ENCODE measurements at regions not wholly inside any gene's neighbourhood (a gene's known extent, or its start where the extent isn't known, plus 50 kb on each side); places are given as distances from the start of the nearest gene placed in this dataset.

- no peaks in the 10 kb centered on the region for H3K9me2 ChIP-seq (replicated peaks; ENCODE audit: insufficient read depth, low read length)
- no peak overlapping the region for H3K27ac ChIP-seq (ENCODE audit: low read length)
- H3K9ac ChIP-seq (ENCODE audit: low read length) = no peak overlapping the region
- no peak overlapping the region for H3K4me3 ChIP-seq (ENCODE audit: low read length)
- H3K79me2 ChIP-seq (ENCODE audit: low read length) = no peaks in the 10 kb centered on the region
- H4K20me1 ChIP-seq (ENCODE audit: insufficient read depth, low read length) = no peaks in the 10 kb centered on the region
- TF ChIP-seq EZH2phosphoT487 (IDR thresholded peaks at IDR 0.05; ENCODE audit: low read length) = no peak
- TF ChIP-seq, protein P1, sequence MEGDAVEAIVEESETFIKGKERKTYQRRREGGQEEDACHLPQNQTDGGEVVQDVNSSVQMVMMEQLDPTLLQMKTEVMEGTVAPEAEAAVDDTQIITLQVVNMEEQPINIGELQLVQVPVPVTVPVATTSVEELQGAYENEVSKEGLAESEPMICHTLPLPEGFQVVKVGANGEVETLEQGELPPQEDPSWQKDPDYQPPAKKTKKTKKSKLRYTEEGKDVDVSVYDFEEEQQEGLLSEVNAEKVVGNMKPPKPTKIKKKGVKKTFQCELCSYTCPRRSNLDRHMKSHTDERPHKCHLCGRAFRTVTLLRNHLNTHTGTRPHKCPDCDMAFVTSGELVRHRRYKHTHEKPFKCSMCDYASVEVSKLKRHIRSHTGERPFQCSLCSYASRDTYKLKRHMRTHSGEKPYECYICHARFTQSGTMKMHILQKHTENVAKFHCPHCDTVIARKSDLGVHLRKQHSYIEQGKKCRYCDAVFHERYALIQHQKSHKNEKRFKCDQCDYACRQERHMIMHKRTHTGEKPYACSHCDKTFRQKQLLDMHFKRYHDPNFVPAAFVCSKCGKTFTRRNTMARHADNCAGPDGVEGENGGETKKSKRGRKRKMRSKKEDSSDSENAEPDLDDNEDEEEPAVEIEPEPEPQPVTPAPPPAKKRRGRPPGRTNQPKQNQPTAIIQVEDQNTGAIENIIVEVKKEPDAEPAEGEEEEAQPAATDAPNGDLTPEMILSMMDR (IDR thresholded peaks at IDR 0.05; ENCODE audit: low read length) = no peak
- TF ChIP-seq EZH2 (optimal IDR thresholded peaks at IDR 0.05; ENCODE audit: low read depth, low read length) = no peak
- H3K27me3 ChIP-seq (replicated peaks; ENCODE audit: insufficient read depth, low read length) = no peaks in the 10 kb centered on the region
- peaks cover 3% of the 10 kb centered on the region; the same call in 1 of the 2 replicates for H3K4me1 ChIP-seq (ENCODE audit: low read length)
- H3K36me3 ChIP-seq (replicated peaks; ENCODE audit: insufficient read depth, low read length) = no peaks in the 10 kb centered on the region
- H2AFZ ChIP-seq (ENCODE audit: low read length) = no peak overlapping the region
- DNase-seq = no peak
- H3F3A ChIP-seq (ENCODE audit: insufficient read depth, low read length) = no peaks in the 10 kb centered on the region
- H3K4me2 ChIP-seq (ENCODE audit: low read depth, low read length) = no peak overlapping the region
- H3K9me3 ChIP-seq (replicated peaks; ENCODE audit: insufficient read depth, low read length) = no peaks in the 10 kb centered on the region
Observed at GRCh38 chr22:23400286-23400981, 179.7 kb downstream of the IGLL1 start.

DNA sequence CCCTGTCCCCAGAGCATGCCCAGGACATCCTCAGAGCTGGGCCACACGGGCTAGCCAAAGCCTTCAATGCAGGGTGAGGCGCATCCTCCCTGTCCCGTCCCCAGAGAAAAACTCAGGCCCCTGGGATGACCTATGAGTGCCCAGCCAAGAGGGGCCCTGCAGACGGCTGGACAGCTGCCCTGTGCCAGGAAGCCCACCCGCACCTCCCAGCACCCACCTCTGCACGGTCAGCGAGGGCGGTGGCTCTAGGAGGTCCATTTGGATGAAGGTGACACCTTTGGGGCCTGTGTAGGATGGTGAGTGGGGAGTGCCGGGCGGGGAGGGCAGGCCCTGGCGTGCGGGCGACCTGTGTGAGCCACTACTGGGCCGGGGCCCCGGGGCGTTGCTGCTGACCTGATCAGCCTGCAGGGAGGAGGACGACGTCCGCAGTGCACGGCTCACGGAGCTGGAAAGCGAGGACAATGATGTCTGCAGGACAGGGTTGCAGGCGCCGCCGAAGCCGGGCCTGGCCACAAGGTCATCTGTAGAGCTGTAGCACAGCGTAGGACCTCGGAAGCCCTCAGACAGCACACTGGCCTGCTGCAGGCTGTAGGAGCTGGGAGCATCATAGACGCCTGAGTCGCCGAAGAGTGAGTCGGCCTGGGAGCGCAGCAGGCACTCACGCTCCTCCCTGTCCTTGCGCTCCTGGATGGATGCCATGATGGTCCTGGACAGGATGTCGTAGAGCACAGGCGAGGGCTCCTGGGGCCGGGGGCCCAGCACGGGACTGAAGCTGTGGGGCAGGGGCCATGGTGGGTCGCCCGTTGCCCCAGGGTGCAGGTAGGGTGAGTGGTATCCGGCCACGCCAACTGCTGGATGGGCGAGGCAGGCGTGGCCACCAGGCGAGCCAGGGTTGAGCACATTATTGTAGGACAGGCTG, 180.5 kb downstream of the IGLL1 start:
- H3K79me2 ChIP-seq (ENCODE audit: low read length) = no peaks in the 10 kb centered on the region
- no peak for DNase-seq
- H3K27me3 ChIP-seq (replicated peaks; ENCODE audit: insufficient read depth, low read length) = no peaks in the 10 kb centered on the region; the same call in 1 of the 2 replicates
- TF ChIP-seq EZH2 (optimal IDR thresholded peaks at IDR 0.05; ENCODE audit: low read depth, low read length) = no peak
- TF ChIP-seq EZH2phosphoT487 (IDR thresholded peaks at IDR 0.05; ENCODE audit: low read length) = no peak
- TF ChIP-seq, protein P1 (IDR thresholded peaks at IDR 0.05; ENCODE audit: low read length) = no peak
- no peaks in the 10 kb centered on the region for H3K9me3 ChIP-seq (replicated peaks; ENCODE audit: insufficient read depth, low read length)
- H3K4me2 ChIP-seq (ENCODE audit: low read depth, low read length) = no peak overlapping the region
- no peak overlapping the region for H3K4me3 ChIP-seq (ENCODE audit: low read length)
- H3K27ac ChIP-seq (ENCODE audit: low read length) = no peak overlapping the region
- no peaks in the 10 kb centered on the region for H3K36me3 ChIP-seq (replicated peaks; ENCODE audit: insufficient read depth, low read length)
- H3F3A ChIP-seq (ENCODE audit: insufficient read depth, low read length) = no peaks in the 10 kb centered on the region
- no peaks in the 10 kb centered on the region for H4K20me1 ChIP-seq (ENCODE audit: insufficient read depth, low read length)
- no peak overlapping the region for H3K9ac ChIP-seq (ENCODE audit: low read length)
- H3K4me1 ChIP-seq (ENCODE audit: low read length) = peaks cover 3% of the 10 kb centered on the region; the same call in 1 of the 2 replicates
- H3K9me2 ChIP-seq (replicated peaks; ENCODE audit: insufficient read depth, low read length) = no peaks in the 10 kb centered on the region
- H2AFZ ChIP-seq (ENCODE audit: low read length) = no peak overlapping the region

GRCh38 chr22:23398701-23399366, 181.3 kb downstream of the IGLL1 start:
- no peak for DNase-seq
- Histone ChIP-seq H3K4me2 (ENCODE audit: low read depth, low read length) (no peak overlapping the region), H3K9ac (ENCODE audit: low read length) (no peak overlapping the region)

More at GRCh38 chr22:23398701-23399366, 181.3 kb downstream of the IGLL1 start:
- Histone ChIP-seq H3K79me2 (ENCODE audit: low read length) (no peaks in the 10 kb centered on the region), H2AFZ (ENCODE audit: low read length) (no peak overlapping the region), H3K4me1 (ENCODE audit: low read length) (peaks cover 3% of the 10 kb centered on the region; the same call in 1 of the 2 replicates), H3K4me3 (ENCODE audit: low read length) (no peak overlapping the region), H4K20me1 (ENCODE audit: insufficient read depth, low read length) (no peaks in the 10 kb centered on the region), H3K9me3 (replicated peaks; ENCODE audit: insufficient read depth, low read length) (no peaks in the 10 kb centered on the region), H3F3A (ENCODE audit: insufficient read depth, low read length) (no peaks in the 10 kb centered on the region), H3K27ac (ENCODE audit: low read length) (no peak overlapping the region), H3K9me2 (replicated peaks; ENCODE audit: insufficient read depth, low read length) (no peaks in the 10 kb centered on the region), H3K27me3 (replicated peaks; ENCODE audit: insufficient read depth, low read length) (peaks cover under 1% of the 10 kb centered on the region), H3K36me3 (replicated peaks; ENCODE audit: insufficient read depth, low read length) (no peaks in the 10 kb centered on the region)
- TF ChIP-seq, protein P1 (IDR thresholded peaks at IDR 0.05; ENCODE audit: low read length) = no peak
- TF ChIP-seq EZH2 (optimal IDR thresholded peaks at IDR 0.05; ENCODE audit: low read depth, low read length) (no peak), EZH2phosphoT487 (IDR thresholded peaks at IDR 0.05; ENCODE audit: low read length) (no peak)
